HEK293T (cell line): ENCODE measurements at regions not wholly inside any gene's neighbourhood (a gene's known extent, or its start where the extent isn't known, plus 50 kb on each side); places are given as distances from the start of the nearest gene placed in this dataset.

Source experiments
- BHLHE40 ChIP-seq: fragments of 450-650 bp; IDR thresholded peaks from 2 replicates; pipeline ENCODE4 v1.6.1; 2016; ENCODE audit warnings: mild to moderate bottlenecking, moderate library complexity, borderline replicate concordance
- FOXA1 ChIP-seq: fragments of 450-650 bp; IDR thresholded peaks from 2 replicates; pipeline ENCODE4 v1.6.1; 2016; ENCODE audit warnings: mild to moderate bottlenecking
- FOXK2 ChIP-seq: fragments of 450-650 bp; IDR thresholded peaks from 2 replicates; pipeline ENCODE4 v1.6.1; 2016; ENCODE audit warnings: mild to moderate bottlenecking
- HDGF ChIP-seq: fragments of 450-650 bp; IDR thresholded peaks from 2 replicates; pipeline ENCODE4 v1.6.1; 2017; ENCODE audit warnings: antibody characterized with exemption, borderline replicate concordance
- PKNOX1 ChIP-seq: fragments of 450-650 bp; IDR thresholded peaks from 2 replicates; pipeline ENCODE4 v1.6.1; 2016
- SP1 ChIP-seq: fragments of 450-650 bp; IDR thresholded peaks from 2 replicates; pipeline ENCODE4 v1.6.1; 2017
- SUZ12 ChIP-seq: fragments of 450-650 bp; IDR thresholded peaks from 2 replicates; pipeline ENCODE4 v1.6.1; 2016; ENCODE audit warnings: mild to moderate bottlenecking
- TARDBP ChIP-seq: fragments of 450-650 bp; IDR thresholded peaks from 2 replicates; pipeline ENCODE4 v1.6.1; 2016
- ZNF384 ChIP-seq: fragments of 450-650 bp; IDR thresholded peaks from 2 replicates; pipeline ENCODE4 v1.6.1; 2016

DNA sequence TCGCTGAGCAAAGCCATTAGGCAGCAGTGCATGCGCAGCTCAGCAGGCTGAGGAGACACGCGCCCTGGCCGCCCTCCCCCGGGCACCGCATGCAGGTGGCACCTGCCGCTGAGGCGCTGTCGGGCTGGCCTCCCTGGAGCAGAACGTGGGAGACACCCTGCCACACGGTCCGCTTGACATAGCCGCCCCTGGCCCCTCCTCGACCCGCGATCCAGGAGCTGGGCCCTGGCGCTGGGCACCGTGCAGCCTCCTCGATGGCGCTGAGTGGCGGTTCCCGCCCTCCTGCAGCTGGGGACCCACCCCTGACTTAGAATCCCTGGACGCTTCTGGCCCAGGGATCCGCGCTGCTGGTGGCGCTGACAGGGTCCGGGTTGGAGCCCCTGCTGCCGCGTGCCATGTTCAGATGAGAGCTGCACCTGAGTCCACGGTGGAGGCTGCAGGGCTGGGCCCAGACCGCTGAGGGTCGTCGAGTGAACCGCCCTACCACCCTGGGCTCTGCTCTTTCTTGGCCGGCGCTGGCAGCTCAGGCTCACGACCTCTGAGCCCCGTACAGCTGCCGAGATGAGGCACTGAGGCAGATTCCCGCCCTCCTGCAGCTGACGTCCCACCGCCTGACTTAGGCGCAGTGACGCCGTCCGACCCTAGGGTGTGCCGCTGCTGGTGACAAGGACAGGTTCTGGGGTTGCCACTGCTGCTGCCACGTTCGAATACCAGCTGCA is 116.8 kb downstream of the OR13A1 start:
- TF ChIP-seq SP1 (no peak), TARDBP (no peak), BHLHE40 (no peak), FOXK2 (no peak), SUZ12 (no peak), PKNOX1 (no peak), FOXA1 (no peak), ZNF384 (no peak), HDGF (no peak)
